Lung (tissue), 11 donors: ENCODE measurements at regions not wholly inside any gene's neighbourhood (a gene's known extent, or its start where the extent isn't known, plus 50 kb on each side); places are given as distances from the start of the nearest gene placed in this dataset.

Source experiments
- ATAC-seq: fragments of 200-7000 bp; cut with Tn5 transposase; one replicate; pipeline ENCODE4 v1.9.1; 2020; ENCODE audit warnings: moderate number of reproducible peaks; ENCODE audit not compliant: insufficient read depth, low FRiP score
- DNase-seq, 3 donors: peaks; one replicate each; pipeline ENCODE4 v3.0.0-alpha.2; 2013 to 2017
- H3K27ac ChIP-seq, 2 donors: one replicate each; pipeline ENCODE4 v1.5.1; 2013; ENCODE audit warnings: mild to moderate bottlenecking in 2 of 2, moderate library complexity in 2 of 2, control low read depth in 1 of 2, inconsistent platforms in 1 of 2, low read depth in 1 of 2, low read length in 1 of 2
- H3K27me3 ChIP-seq, 3 donors: one replicate each; pipeline ENCODE4 v1.5.1; 2013; ENCODE audit warnings: low read length in 2 of 3; ENCODE audit not compliant: control insufficient read depth in 3 of 3, insufficient read depth in 3 of 3
- H3K36me3 ChIP-seq, 4 donors: one replicate each; pipeline ENCODE4 v1.5.1; 2013; ENCODE audit warnings: low read length in 4 of 4, mild to moderate bottlenecking in 1 of 4, moderate library complexity in 1 of 4; ENCODE audit not compliant: control insufficient read depth in 4 of 4, insufficient read depth in 4 of 4
- H3K4me1 ChIP-seq, 5 donors: one replicate each; pipeline ENCODE4 v1.5.1; 2013; ENCODE audit warnings: low read length in 5 of 5, mild to moderate bottlenecking in 2 of 5, moderate library complexity in 1 of 5; ENCODE audit not compliant: control insufficient read depth in 5 of 5, insufficient read depth in 5 of 5
- H3K4me3 ChIP-seq: one replicate; pipeline ENCODE4 v1.5.1; 2013; ENCODE audit warnings: mild to moderate bottlenecking, control low read depth, moderate library complexity
- H3K9ac ChIP-seq, 2 donors: one replicate each; pipeline ENCODE4 v1.5.1; 2013; ENCODE audit warnings: low read length in 2 of 2, control low read depth in 1 of 2; ENCODE audit not compliant: insufficient read depth in 1 of 2
- H3K9me3 ChIP-seq, 4 donors: one replicate each; pipeline ENCODE4 v1.5.1; 2013; ENCODE audit warnings: low read length in 3 of 4, mild to moderate bottlenecking in 1 of 4, moderate library complexity in 1 of 4; ENCODE audit not compliant: control insufficient read depth in 4 of 4, insufficient read depth in 3 of 4
- CTCF ChIP-seq: IDR thresholded peaks from 2 replicates; pipeline ENCODE4 v1.5.1; 2012; ENCODE audit warnings: mild to moderate bottlenecking; ENCODE audit errors: control extremely low read depth, extremely low read depth
- WGBS, 2 donors: extraction: QIAGEN DNeasy Blood & Tissue Kit; methylation state at CpG; one replicate each; pipeline ENCODE4 v1.1.7; 2013; 5-methylcytosine and 5-hydroxymethylcytosine counted together
- donor health status: control.
- donor health status: control.
- donor health status: Bipolar disorder and iron deficiency.
- donor health status: healthy.
- donor health status: DM: yes; HTN: yes; CAD: no.

- no peak for TF ChIP-seq CTCF
- no peak for DNase-seq
These were observed 162.5 kb downstream of the TYW3 start for GRCh38 chr1:74895411-74895810.

GRCh38 chr1:74908131-74908530, 175.2 kb downstream of the TYW3 start:
- Histone ChIP-seq H3K4me1 (no peaks in the 10 kb centered on the region), H3K27me3 (no peaks in the 10 kb centered on the region), H3K9me3 (no peaks in the 10 kb centered on the region), H3K36me3 (no peaks in the 10 kb centered on the region), H3K9ac (no peak overlapping the region), H3K4me3 (no peak overlapping the region), H3K27ac (no peak overlapping the region)
- no peak for ATAC-seq
- no peak for DNase-seq
- TF ChIP-seq CTCF: no peak

More at GRCh38 chr1:74895411-74895810, 162.5 kb downstream of the TYW3 start:
- H3K4me3 ChIP-seq: no peak overlapping the region
- H3K9me3 ChIP-seq: peaks cover 0 to 2% (median 0%) of the 10 kb centered on the region in 4 donors
- H3K27me3 ChIP-seq: no peaks in the 10 kb centered on the region
- 51 to 57% methylated on average over 3 of the region's 3 CpGs for WGBS, 2 donors
- H3K27ac ChIP-seq: no peak overlapping the region
- H3K4me1 ChIP-seq: no peaks in the 10 kb centered on the region
- ATAC-seq: no peak
- no peaks in the 10 kb centered on the region for H3K36me3 ChIP-seq
- no peak overlapping the region for H3K9ac ChIP-seq

- no peak overlapping the region for H3K9ac ChIP-seq
- H3K9me3 ChIP-seq: peaks cover 0 to 3% (median 0%) of the 10 kb centered on the region in 4 donors
- TF ChIP-seq CTCF: no peak
- H3K27me3 ChIP-seq: no peaks in the 10 kb centered on the region
- WGBS, 2 donors: 77 to 94% methylated on average over 1 of the region's 1 CpG
- ATAC-seq (no peak), DNase-seq (no peak)
- H3K27ac ChIP-seq: no peak overlapping the region
- no peaks in the 10 kb centered on the region for H3K36me3 ChIP-seq
- H3K4me3 ChIP-seq: no peak overlapping the region
- no peaks in the 10 kb centered on the region for H3K4me1 ChIP-seq
These were observed 175.8 kb downstream of the TYW3 start for GRCh38 chr1:74908797-74909196.

GRCh38 chr1:74913978-74914377, 181.0 kb downstream of the TYW3 start:
- no peak for ATAC-seq
- TF ChIP-seq CTCF: no peak
- Histone ChIP-seq H3K9ac (no peak overlapping the region), H3K27ac (no peak overlapping the region), H3K4me3 (no peak overlapping the region), H3K9me3 (peaks cover 0 to 9% (median 2%) of the 10 kb centered on the region in 4 donors), H3K36me3 (no peaks in the 10 kb centered on the region), H3K4me1 (no peaks in the 10 kb centered on the region), H3K27me3 (no peaks in the 10 kb centered on the region)
- WGBS, 2 donors: 75 to 84% methylated on average over 3 of the region's 3 CpGs
- no peak for DNase-seq
